GM12864 (cell line): ENCODE measurements at regions not wholly inside any gene's neighbourhood (a gene's known extent, or its start where the extent isn't known, plus 50 kb on each side); places are given as distances from the start of the nearest gene placed in this dataset.

Source experiments
- DNase-seq: peaks from one replicate; pipeline ENCODE4 v3.0.0-alpha.2; 2011; ENCODE audit warnings: low read depth
- H3K4me3 ChIP-seq: 2 replicates; pipeline ENCODE4 v1.5.1; 2011; ENCODE audit warnings: mild to moderate bottlenecking, low read depth, low read length, control low read depth
- TF ChIP-seq, protein P1 (sequence below): IDR thresholded peaks from 2 replicates; pipeline ENCODE4 v1.5.1; 2011; ENCODE audit warnings: low read depth, mild to moderate bottlenecking, moderate library complexity, low read length, control low read depth, inconsistent platforms; ENCODE audit errors: missing control alignments

DNA sequence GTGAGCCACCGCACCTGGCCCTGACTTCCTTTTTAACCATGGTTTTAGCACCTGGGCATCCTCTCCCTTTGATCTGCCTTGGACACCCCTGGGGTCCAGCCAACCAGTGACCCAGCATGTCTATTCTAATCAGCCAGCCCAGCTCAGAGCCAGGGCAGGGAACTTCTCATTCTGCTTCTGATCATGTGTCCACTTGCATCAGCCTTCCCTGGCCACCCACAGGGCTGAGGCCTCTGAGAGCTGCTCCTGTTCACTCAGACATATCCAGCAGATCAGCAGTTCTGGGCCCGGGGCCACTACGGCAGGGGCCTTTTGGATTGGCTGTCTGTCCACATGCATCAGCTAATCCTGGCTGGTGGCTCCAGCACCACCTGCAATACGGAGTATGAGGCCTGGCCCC lies 117.9 kb upstream of the MAP1LC3B2 start:
- no peak overlapping the region for H3K4me3 ChIP-seq
- DNase-seq, result no peak
- TF ChIP-seq, protein P1, sequence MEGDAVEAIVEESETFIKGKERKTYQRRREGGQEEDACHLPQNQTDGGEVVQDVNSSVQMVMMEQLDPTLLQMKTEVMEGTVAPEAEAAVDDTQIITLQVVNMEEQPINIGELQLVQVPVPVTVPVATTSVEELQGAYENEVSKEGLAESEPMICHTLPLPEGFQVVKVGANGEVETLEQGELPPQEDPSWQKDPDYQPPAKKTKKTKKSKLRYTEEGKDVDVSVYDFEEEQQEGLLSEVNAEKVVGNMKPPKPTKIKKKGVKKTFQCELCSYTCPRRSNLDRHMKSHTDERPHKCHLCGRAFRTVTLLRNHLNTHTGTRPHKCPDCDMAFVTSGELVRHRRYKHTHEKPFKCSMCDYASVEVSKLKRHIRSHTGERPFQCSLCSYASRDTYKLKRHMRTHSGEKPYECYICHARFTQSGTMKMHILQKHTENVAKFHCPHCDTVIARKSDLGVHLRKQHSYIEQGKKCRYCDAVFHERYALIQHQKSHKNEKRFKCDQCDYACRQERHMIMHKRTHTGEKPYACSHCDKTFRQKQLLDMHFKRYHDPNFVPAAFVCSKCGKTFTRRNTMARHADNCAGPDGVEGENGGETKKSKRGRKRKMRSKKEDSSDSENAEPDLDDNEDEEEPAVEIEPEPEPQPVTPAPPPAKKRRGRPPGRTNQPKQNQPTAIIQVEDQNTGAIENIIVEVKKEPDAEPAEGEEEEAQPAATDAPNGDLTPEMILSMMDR, result no peak

DNA sequence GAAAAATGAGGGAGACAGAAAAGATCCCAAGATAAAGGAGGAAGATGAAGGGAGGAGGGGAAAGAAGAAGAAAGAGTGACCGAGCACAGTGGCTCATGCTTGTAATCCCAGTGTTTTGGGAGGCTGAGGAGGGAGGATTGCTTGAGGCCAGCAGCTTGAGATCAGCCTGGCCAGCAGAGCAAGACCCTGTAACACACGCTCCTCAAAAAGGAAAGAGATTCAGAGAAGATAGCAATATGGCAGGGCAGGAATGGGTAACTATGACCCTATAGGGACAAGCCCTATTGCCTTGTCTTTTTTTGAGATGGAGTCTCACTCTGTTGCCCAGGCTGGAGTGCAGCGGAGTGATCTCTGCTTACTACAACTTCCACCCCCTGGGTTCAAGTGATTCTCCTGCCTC lies 116.9 kb upstream of the MAP1LC3B2 start:
- no peak overlapping the region for H3K4me3 ChIP-seq
- DNase-seq, result no peak
- TF ChIP-seq, protein P1, result no peak

DNA sequence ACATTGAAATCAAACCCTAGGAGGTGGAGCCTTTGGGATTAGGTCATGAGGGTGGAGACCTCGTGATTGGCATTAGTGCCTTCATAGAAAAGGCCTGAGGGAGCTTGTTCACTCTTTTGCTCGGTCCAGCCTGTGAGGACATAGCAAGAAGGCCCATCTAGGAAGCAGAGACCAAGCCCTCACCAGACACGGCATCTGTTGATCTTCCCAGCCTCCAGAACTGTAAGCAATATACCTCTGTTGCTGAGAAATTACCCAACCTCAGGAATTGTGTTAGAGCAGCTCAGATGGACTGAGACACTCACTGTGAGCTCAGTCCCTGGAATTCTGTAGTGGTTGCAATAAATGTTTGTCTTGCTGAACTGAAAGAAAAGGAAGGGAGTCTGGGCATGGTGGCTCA lies 116.2 kb upstream of the MAP1LC3B2 start:
- TF ChIP-seq, protein P1, result no peak
- no peak overlapping the region for H3K4me3 ChIP-seq
- no peak for DNase-seq

DNA sequence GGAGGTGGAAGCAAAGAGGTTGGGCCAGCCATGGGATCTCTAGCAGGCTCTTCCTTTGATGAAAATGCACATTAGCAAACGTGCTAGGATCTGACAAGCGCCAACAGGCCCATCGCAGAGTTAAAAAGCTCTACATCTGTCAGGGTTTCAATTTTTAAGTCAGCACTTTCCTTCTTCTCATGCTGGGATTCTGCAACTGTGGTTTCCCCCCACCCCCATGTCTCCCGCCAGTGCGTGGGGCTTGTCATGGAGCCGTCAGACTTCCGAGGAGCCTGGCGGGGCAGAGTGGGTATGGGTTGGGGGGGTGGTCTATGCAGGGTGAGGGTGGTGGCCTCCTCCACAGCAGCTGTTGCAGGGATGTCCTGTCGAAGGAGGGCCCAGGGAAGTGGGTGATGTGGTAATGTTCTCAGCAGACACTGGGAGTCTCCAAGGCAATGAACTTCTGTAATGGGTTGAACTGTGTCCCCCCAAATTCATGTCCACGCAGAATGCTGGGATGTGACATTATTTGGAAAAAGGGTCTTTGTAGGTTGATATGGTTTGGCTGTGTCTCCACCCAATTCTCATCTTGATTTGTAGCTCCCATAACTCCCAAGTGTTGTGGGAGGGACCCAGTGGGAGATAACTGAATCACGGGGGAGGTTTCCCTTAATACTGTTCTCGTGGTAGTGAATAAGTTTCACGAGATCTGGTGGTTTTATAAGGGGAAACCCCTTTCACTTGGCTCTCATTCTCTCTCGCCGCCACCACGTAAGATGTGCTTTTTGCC lies 115.2 kb upstream of the MAP1LC3B2 start:
- H3K4me3 ChIP-seq, result no peak overlapping the region
- DNase-seq, result no peak
- TF ChIP-seq, protein P1, result no peak

DNA sequence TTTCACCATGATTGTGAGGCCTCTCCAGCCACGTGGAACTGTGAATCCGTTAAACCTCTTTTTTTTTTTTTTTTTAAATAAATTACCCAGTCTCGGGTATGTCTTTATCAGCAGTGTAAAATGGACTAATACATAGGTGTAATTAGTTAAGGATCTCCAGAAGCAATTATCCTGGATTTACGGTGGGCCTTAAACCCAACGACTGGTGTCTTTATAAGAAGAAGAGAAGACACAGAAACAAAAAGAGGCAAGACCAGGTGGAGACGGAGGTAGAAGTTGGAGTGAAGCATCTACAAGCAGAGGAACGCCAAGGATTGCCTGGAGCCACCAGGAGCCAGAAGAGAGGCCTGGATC lies 114.6 kb upstream of the MAP1LC3B2 start:
- H3K4me3 ChIP-seq, result no peak overlapping the region
- DNase-seq, result no peak
- TF ChIP-seq, protein P1, result no peak

DNA sequence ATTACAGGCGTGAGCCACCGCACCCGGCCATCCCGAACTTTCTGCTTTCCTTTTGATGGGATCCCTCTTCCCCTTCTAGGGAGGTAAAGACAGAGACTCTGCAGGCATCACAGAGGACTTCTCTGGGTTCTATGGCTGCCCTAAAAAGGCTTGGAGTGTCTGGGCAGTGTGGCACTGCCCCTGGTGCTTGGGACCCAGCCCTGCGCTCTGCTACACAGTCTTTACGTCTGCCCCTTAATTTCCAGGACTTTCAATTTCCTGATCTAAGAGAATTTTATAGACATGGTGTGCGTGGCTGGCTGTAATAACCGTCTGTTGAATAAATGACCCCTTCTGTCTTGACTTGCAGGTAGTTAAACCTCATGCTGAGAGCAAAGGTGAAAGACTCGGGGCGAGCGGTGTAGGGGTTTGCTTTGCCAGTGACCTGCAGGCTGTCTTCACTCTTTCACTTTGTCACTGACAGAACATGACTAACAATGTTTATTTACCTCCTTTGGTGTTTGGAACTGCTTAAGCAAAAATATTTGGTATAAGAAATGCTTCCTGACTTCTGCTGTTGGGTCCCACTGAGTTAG lies 110.9 kb upstream of the MAP1LC3B2 start:
- DNase-seq, result no peak
- TF ChIP-seq, protein P1, result no peak
- H3K4me3 ChIP-seq, result no peak overlapping the region
